Loucy (cell line): ENCODE measurements at regions not wholly inside any gene's neighbourhood (a gene's known extent, or its start where the extent isn't known, plus 50 kb on each side); places are given as distances from the start of the nearest gene placed in this dataset.

ENCODE experiments used
- H2AFZ ChIP-seq: fragments of 200-600 bp; sonication (generic); 2 replicates; pipeline ENCODE4 v1.6.0; 2016; ENCODE audit warnings: antibody characterized with exemption, mild to moderate bottlenecking, low read length, moderate library complexity
- H3F3A ChIP-seq: fragments of 200-600 bp; 2 replicates; pipeline ENCODE4 v1.6.0; 2016; ENCODE audit warnings: antibody characterized with exemption, low read depth, mild to moderate bottlenecking
- H3K27me3 ChIP-seq: fragments of 200-600 bp; sonication (generic); 2 replicates; pipeline ENCODE4 v1.6.1; 2014; ENCODE audit warnings: low read length, mild to moderate bottlenecking; ENCODE audit not compliant: insufficient read depth, poor library complexity, severe bottlenecking
- H3K36me3 ChIP-seq: fragments of 200-600 bp; sonication (generic); 2 replicates; pipeline ENCODE4 v1.6.1; 2016; ENCODE audit warnings: low read length; ENCODE audit not compliant: insufficient read depth
- H3K4me1 ChIP-seq: fragments of 200-600 bp; sonication (generic); 2 replicates; pipeline ENCODE4 v1.5.1; 2014; ENCODE audit warnings: low read length, mild to moderate bottlenecking; ENCODE audit not compliant: insufficient read depth, poor library complexity, severe bottlenecking
- H3K4me2 ChIP-seq: fragments of 200-600 bp; sonication (generic); 2 replicates; pipeline ENCODE4 v1.6.0; 2014; ENCODE audit warnings: antibody characterized with exemption, low read length, low read depth, mild to moderate bottlenecking; ENCODE audit not compliant: poor library complexity, severe bottlenecking
- H3K4me3 ChIP-seq: fragments of 200-600 bp; sonication (generic); 2 replicates; pipeline ENCODE4 v1.5.1; 2014; ENCODE audit warnings: low read length, mild to moderate bottlenecking, mixed read lengths; ENCODE audit not compliant: poor library complexity, severe bottlenecking
- H3K79me2 ChIP-seq: fragments of 200-600 bp; sonication (generic); 2 replicates; pipeline ENCODE4 v1.6.1; 2014; ENCODE audit warnings: low read length; ENCODE audit not compliant: insufficient read depth
- H3K9ac ChIP-seq: fragments of 200-600 bp; sonication (generic); 2 replicates; pipeline ENCODE4 v1.6.0; 2014; ENCODE audit warnings: mild to moderate bottlenecking, low read depth, low read length, moderate library complexity; ENCODE audit not compliant: poor library complexity, severe bottlenecking
- H3K9me2 ChIP-seq: fragments of 200-600 bp; sonication (generic); replicated peaks from 2 replicates; pipeline ENCODE4 v1.6.1; 2016; ENCODE audit warnings: low read depth, low read length, mixed read lengths
- H3K9me3 ChIP-seq: fragments of 200-600 bp; sonication (generic); 2 replicates; pipeline ENCODE4 v1.6.1; 2014; ENCODE audit warnings: mild to moderate bottlenecking, antibody characterized with exemption, low read length, low read depth; ENCODE audit not compliant: insufficient read depth
- H4K20me1 ChIP-seq: fragments of 200-600 bp; sonication (generic); 2 replicates; pipeline ENCODE4 v1.6.0; 2014; ENCODE audit warnings: antibody characterized with exemption, low read length, mild to moderate bottlenecking; ENCODE audit not compliant: insufficient read depth, poor library complexity, severe bottlenecking
- CTCF ChIP-seq: fragments of 200-600 bp; sonication (generic); conservative IDR thresholded peaks from 2 replicates; pipeline ENCODE4 v1.5.1; 2014; ENCODE audit warnings: mild to moderate bottlenecking, antibody characterized with exemption, low read length
- EZH2phosphoT487 ChIP-seq: fragments of 200-600 bp; IDR thresholded peaks from 2 replicates; pipeline ENCODE4 v1.6.1; 2018; ENCODE audit warnings: antibody characterized with exemption, mild to moderate bottlenecking, moderate library complexity, borderline replicate concordance

GRCh38 chr4:63786171-63786570 lies 623.1 kb downstream of the TECRL start:
- Histone ChIP-seq H2AFZ (no peak overlapping the region), H3K79me2 (no peaks in the 10 kb centered on the region)

GRCh38 chr4:63784822-63785221 lies 624.4 kb downstream of the TECRL start:
- H3F3A ChIP-seq = no peaks in the 10 kb centered on the region
- no peaks in the 10 kb centered on the region for H3K9me3 ChIP-seq
- no peak overlapping the region for H2AFZ ChIP-seq
- H4K20me1 ChIP-seq = no peaks in the 10 kb centered on the region
- H3K36me3 ChIP-seq = no peaks in the 10 kb centered on the region
- H3K9ac ChIP-seq = no peak overlapping the region
- no peak overlapping the region for H3K4me2 ChIP-seq
- no peak for TF ChIP-seq CTCF
- TF ChIP-seq EZH2phosphoT487 = no peak
- H3K9me2 ChIP-seq = no peaks in the 10 kb centered on the region
- H3K27me3 ChIP-seq = no peaks in the 10 kb centered on the region
- no peak overlapping the region for H3K4me3 ChIP-seq
- H3K79me2 ChIP-seq = no peaks in the 10 kb centered on the region
- no peaks in the 10 kb centered on the region for H3K4me1 ChIP-seq

More at GRCh38 chr4:63786171-63786570, 623.1 kb downstream of the TECRL start:
- Histone ChIP-seq H3K4me2 (no peak overlapping the region), H3K9me3 (no peaks in the 10 kb centered on the region), H3K4me1 (no peaks in the 10 kb centered on the region), H3K9me2 (no peaks in the 10 kb centered on the region), H3F3A (no peaks in the 10 kb centered on the region), H4K20me1 (no peaks in the 10 kb centered on the region), H3K9ac (no peak overlapping the region), H3K36me3 (no peaks in the 10 kb centered on the region), H3K4me3 (no peak overlapping the region), H3K27me3 (no peaks in the 10 kb centered on the region)
- TF ChIP-seq CTCF (no peak), EZH2phosphoT487 (no peak)

- Histone ChIP-seq H3K9me3 (no peaks in the 10 kb centered on the region), H3K79me2 (no peaks in the 10 kb centered on the region), H3K9me2 (no peaks in the 10 kb centered on the region), H3K27me3 (no peaks in the 10 kb centered on the region), H3K4me2 (no peak overlapping the region), H4K20me1 (no peaks in the 10 kb centered on the region), H3K4me3 (no peak overlapping the region), H2AFZ (no peak overlapping the region), H3K9ac (no peak overlapping the region), H3K36me3 (no peaks in the 10 kb centered on the region), H3K4me1 (no peaks in the 10 kb centered on the region), H3F3A (no peaks in the 10 kb centered on the region)
- TF ChIP-seq EZH2phosphoT487 (no peak), CTCF (no peak)
Measured at GRCh38 chr4:63777601-63778000, 631.6 kb downstream of the TECRL start.
